SK-MEL-5 (cell line): ENCODE measurements at regions not wholly inside any gene's neighbourhood (a gene's known extent, or its start where the extent isn't known, plus 50 kb on each side); places are given as distances from the start of the nearest gene placed in this dataset.

Experiments
- DNase-seq: peaks from one replicate; pipeline ENCODE4 v3.0.0-alpha.2; 2016; ENCODE audit warnings: low read depth, low spot score
- in situ Hi-C: cut with HindIII; loops from 2 replicates; pipeline ENCODE4 v1.10.0; 2016; ENCODE audit warnings: low sequenced_read_pairs, high pct_unique_total_duplicates, low pct_unique_long_range_greater_than_20kb

DNA sequence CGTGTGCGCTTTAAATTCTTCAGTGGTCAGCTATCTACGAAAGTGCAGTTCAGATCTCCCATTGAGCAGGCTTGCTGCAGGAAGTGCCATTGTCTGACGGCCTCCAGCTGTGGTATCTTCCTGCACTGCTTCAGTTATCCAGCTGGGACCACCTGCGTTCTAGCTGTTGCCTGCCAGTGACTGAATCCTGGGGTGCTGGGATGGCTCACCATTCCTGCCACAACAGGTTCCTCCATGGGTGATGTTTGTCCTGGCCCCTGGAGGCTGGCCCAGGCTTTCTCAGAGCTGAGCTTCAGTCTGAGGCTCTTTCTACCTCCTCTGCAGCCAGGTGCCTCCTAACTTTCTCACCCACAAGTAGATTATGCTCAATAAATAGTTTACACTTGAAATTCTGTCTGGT lies 498.5 kb upstream of the HS6ST1 start:
- in situ Hi-C loops, result no loop called here

DNA sequence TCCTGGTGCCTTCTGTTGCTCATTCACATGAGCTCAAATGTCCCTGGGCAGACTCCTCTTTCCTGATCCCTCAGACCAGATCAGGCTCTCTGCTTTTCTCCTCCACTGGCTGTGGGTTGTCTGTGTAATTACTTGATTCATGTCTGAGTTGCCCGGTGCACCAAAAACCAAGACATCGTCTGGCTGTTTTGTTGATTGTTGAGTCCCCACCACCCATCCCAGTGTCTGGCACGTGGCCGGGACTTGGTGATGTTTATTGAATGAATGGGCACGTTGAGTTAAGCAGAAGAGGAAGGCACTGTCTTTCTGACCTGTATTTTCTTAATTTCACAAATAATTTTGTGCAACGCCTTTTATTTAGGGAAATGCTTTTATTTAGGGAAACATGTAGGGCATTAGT lies 499.1 kb upstream of the HS6ST1 start:
- in situ Hi-C loops, result no loop called here
- DNase-seq, result no peak

More for the DNA sequence above, 498.5 kb upstream of the HS6ST1 start:
- no peak for DNase-seq

DNA sequence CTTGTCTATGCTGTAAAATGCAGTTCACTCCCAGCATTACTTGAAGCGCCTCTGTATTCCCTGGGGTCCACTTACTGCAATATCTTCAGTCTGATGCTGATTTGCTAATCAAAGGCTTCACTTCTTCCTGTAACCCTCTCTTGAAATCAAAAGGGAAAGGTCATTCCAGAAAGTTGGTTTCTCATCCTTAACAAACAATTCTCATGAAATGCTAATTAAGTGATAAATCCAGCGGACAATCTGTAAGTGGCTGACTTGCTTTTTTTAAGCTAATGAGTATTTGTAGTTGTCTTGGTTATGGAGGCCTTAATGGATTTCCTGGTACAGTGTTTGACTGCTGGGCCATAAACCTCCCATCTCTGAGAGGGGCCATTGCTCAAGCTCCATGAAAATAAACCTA lies 499.6 kb upstream of the HS6ST1 start:
- in situ Hi-C loops, result no loop called here
- DNase-seq, result no peak

GRCh38 chr2:128818704-128819491 lies 500.2 kb upstream of the HS6ST1 start:
- DNase-seq, result no peak
- in situ Hi-C loops, result no loop called here

DNA sequence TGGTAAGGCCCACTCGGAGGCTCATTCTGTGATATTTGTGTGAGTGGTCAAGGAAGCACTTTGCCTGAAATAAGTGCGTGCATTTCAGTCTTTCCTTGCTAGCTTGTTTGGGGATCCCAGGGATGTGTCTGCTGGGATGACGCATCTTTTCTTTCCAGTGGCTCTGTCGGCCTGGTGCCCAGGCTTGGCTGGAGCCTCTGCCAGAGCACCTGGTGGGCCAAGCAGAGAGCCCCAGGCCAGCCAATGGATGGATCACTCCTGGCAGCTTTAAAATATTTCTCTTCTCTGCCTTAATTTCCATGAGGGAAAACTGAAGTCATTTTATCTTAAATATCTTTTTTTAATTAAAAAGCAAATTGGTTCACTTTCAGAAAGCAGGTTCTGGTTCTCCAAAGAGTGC lies 501.8 kb upstream of the HS6ST1 start:
- in situ Hi-C loops, result no loop called here
- DNase-seq, result no peak

DNA sequence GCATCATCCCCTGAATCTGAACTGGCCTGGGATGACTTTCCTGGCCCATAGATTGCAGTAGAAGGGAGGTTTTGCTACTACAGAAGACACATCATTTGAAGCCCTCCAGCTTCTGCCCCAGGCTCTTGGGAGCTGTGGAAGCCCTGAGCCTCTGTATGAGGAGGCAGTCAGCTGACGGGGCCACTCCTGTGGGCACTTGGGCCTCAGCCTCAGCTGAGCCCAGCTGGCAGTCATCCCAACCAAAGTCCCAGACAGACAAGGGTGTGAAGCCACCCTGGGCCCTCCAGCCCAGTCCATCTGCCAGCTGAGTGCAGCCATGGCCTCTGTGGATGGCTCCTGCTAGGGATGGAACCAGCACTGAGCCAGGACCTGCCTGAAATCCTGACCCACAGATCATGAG lies 502.3 kb upstream of the HS6ST1 start:
- no peak for DNase-seq
- in situ Hi-C loops, result no loop called here

DNA sequence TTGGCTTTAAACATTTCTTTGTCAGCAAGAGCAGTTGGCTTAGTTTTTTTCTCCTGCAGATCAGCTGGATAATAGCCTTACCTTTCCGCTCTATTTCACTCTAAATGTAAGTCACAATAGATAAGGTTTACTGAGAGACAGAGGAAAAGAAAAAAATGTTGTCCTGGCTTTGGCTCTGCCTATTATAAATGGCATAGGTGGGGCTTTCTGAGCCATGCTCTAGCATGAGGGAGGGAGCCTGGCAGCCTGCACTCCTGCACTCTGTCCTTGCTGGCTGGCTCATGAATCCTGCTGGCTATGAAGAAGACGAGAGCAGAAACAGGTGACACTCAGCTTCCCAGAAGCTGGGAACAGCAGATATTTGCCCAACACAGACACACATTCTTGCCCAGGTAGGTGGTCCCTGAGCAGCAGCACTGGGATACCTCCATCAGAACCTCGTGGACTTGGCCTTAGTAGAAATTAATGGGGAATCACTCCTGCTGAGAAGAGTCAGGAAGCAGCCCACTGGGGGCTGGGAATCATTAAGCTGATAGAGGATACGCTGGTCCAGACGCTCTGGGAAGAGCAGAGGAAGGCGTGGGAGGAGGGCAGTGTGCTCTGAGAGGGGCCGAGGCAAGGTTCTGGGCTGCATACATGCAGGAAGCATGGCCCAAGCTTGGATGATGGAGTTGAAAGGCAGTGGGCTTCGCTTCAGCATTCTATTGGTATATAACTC lies 514.4 kb upstream of the HS6ST1 start:
- in situ Hi-C loops, result no loop called here

DNA sequence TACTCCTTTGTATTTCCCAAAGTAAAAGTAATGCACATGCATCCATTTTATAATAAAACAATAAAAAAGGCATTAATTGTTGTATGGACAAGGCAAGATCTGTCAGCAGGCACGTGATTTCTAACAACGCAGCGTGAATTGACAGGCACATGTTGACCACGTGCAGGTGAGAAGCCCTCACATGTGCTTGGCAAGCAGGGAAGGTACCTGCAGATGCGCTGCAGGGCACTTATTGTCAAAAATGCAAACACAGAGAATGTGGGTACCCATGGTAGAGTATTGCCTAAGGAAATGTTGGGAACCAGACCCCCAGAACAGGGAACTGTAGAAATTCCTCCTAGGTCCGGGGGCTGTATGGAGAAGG lies 515.0 kb upstream of the HS6ST1 start:
- in situ Hi-C loops, result no loop called here
- DNase-seq, result no peak

More for the DNA sequence above, 514.4 kb upstream of the HS6ST1 start:
- no peak for DNase-seq

- in situ Hi-C loops, result no loop called here
- no peak for DNase-seq
These were observed 515.7 kb upstream of the HS6ST1 start for GRCh38 chr2:128834207-128834879.

GRCh38 chr2:128834880-128835252 lies 516.2 kb upstream of the HS6ST1 start:
- no peak for DNase-seq
- in situ Hi-C loops, result no loop called here

DNA sequence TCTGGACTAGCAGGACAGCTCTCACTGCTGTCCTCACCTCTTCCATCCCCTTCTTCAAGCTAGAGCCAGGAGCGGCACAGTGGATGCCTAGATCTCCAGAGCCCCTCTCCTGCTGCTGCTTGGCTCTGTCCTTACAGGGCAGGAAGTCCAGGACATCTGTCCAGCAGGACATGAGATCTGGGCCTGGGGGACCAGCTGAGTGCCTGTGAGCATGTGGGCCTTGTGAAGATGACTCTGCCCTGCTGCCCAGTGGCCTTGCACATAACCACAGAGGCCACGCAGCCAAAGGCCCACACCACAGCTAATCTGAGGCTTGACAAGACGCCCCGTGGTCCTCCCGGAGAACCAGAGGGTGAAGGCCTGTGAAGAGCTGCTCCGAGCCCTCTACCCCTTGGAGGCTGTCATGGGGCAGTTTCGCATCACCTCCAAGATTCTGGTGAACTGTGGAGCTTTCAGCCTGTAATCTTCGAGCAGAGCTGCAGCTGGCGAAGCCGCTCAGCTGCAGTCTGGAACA lies 516.7 kb upstream of the HS6ST1 start:
- in situ Hi-C loops, result no loop called here
- no peak for DNase-seq

- in situ Hi-C loops, result no loop called here
- DNase-seq, result no peak
These were observed 517.3 kb upstream of the HS6ST1 start for GRCh38 chr2:128835974-128836373.

- DNase-seq, result no peak
- in situ Hi-C loops, result no loop called here
These were observed 518.0 kb upstream of the HS6ST1 start for GRCh38 chr2:128836559-128837100.

DNA sequence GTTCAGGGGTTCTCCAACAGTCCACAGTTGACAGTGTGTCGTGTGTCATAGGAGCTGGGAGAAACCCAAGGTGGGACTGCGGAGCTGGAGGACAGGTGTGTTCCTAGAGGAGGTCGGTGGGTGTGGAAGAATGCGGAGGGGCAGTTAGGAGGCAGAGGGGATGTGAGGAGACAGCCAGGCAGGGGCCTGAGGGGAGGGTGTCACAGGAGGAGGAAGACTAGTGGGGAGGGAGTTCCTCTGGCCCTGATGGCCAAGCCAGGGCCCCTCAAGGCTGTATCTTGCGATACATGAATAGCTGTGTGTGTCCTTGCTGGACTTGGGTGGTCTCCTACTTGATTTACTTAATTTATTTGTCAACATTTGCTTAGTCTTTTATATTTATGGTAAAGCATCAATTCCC lies 519.6 kb upstream of the HS6ST1 start:
- no peak for DNase-seq
- in situ Hi-C loops, result no loop called here

- in situ Hi-C loops, result no loop called here
- no peak for DNase-seq
These were observed 523.1 kb upstream of the HS6ST1 start for GRCh38 chr2:128841803-128842202.

DNA sequence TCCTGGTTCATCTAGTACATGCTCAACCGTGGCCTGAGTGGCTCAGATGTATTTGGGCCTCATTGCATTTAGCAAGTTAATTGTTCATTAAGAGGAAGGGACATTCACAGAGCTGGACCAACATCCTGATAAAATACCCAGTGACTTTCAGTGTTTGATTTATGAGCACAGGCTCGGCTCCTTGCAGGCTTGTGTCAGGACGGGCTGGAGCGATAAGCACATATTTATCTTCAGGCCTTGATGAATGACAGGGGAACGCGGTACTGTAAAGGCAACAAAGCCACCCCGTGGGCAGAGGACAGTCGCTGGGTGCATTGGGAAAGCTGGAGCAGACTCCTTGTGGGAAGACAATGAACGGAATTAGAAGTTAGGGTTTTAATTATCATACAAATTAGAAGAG lies 548.6 kb upstream of the HS6ST1 start:
- in situ Hi-C loops, result no loop called here
- DNase-seq, result no peak

- in situ Hi-C loops, result no loop called here
- DNase-seq, result no peak
These were observed 549.4 kb upstream of the HS6ST1 start for GRCh38 chr2:128867936-128868636.
